ENCODE measurements at regions not wholly inside any gene's neighbourhood (a gene's known extent, or its start where the extent isn't known, plus 50 kb on each side); places are given as distances from the start of the nearest gene placed in this dataset.
"Not testable (repeated sequence)": the region's sequence is repeated elsewhere in the genome, so short reads cannot be mapped to it uniquely, and the experiment has no call there.

- H3K4me3 ChIP-seq; H3K79me2 ChIP-seq (replicated peaks; ENCODE audit: insufficient read depth); DNase-seq (ENCODE audit: low spot score); H3K36me3 ChIP-seq (ENCODE audit: insufficient read depth); H3K9me2 ChIP-seq (ENCODE audit: insufficient read depth); H3K27ac ChIP-seq (ENCODE audit: low read depth); H2AFZ ChIP-seq; H3K9me3 Mint-ChIP-seq; H3K4me1 Mint-ChIP-seq; H3K4me3 Mint-ChIP-seq; H3F3A ChIP-seq (replicated peaks; ENCODE audit: low read depth); H3K27ac Mint-ChIP-seq; H3K27me3 ChIP-seq (ENCODE audit: insufficient read depth); H3K4me2 ChIP-seq; H4K20me1 ChIP-seq (replicated peaks; ENCODE audit: insufficient read depth); H3K36me3 Mint-ChIP-seq (ENCODE audit: low read depth); H3K4me1 ChIP-seq (ENCODE audit: insufficient read depth); H3K27me3 Mint-ChIP-seq (ENCODE audit: insufficient read depth, low read depth, poor library complexity): not testable (repeated sequence)
- peak; percentile 75 for ATAC-seq
Observed at GRCh38 chr21:6098191-6098935, 4423.0 kb upstream of the TPTE start.

GRCh38 chr21:6101588-6101987 is 4419.8 kb upstream of the TPTE start:
- H2AFZ ChIP-seq; ATAC-seq; DNase-seq (ENCODE audit: low spot score); H3K9me3 Mint-ChIP-seq; H3K27ac ChIP-seq (ENCODE audit: low read depth); H3K4me1 Mint-ChIP-seq; H3F3A ChIP-seq (replicated peaks; ENCODE audit: low read depth); H3K27me3 Mint-ChIP-seq (ENCODE audit: insufficient read depth, low read depth, poor library complexity); H3K4me2 ChIP-seq; H3K4me3 Mint-ChIP-seq; H3K36me3 Mint-ChIP-seq (ENCODE audit: low read depth); H3K27me3 ChIP-seq (ENCODE audit: insufficient read depth); H3K4me1 ChIP-seq (ENCODE audit: insufficient read depth); H3K9me2 ChIP-seq (ENCODE audit: insufficient read depth); H3K4me3 ChIP-seq; H3K79me2 ChIP-seq (replicated peaks; ENCODE audit: insufficient read depth); H4K20me1 ChIP-seq (replicated peaks; ENCODE audit: insufficient read depth); H3K27ac Mint-ChIP-seq; H3K36me3 ChIP-seq (ENCODE audit: insufficient read depth): not testable (repeated sequence)

- H3K4me3 Mint-ChIP-seq; H3K36me3 Mint-ChIP-seq (ENCODE audit: low read depth); ATAC-seq; H3K27me3 ChIP-seq (ENCODE audit: insufficient read depth); H4K20me1 ChIP-seq (replicated peaks; ENCODE audit: insufficient read depth); H3K79me2 ChIP-seq (replicated peaks; ENCODE audit: insufficient read depth); H3K4me3 ChIP-seq; H3F3A ChIP-seq (replicated peaks; ENCODE audit: low read depth); H3K4me1 Mint-ChIP-seq; H3K9me3 Mint-ChIP-seq; DNase-seq (ENCODE audit: low spot score); H3K27ac Mint-ChIP-seq; H3K9me2 ChIP-seq (ENCODE audit: insufficient read depth); H3K27ac ChIP-seq (ENCODE audit: low read depth); H3K4me1 ChIP-seq (ENCODE audit: insufficient read depth); H2AFZ ChIP-seq; H3K36me3 ChIP-seq (ENCODE audit: insufficient read depth); H3K4me2 ChIP-seq; H3K27me3 Mint-ChIP-seq (ENCODE audit: insufficient read depth, low read depth, poor library complexity): not testable (repeated sequence)
Observed at GRCh38 chr21:6104546-6104945, 4416.8 kb upstream of the TPTE start.

GRCh38 chr21:6106686-6107567 is 4414.5 kb upstream of the TPTE start:
- H3K4me1 ChIP-seq (ENCODE audit: insufficient read depth); H3K36me3 Mint-ChIP-seq (ENCODE audit: low read depth); H3K4me2 ChIP-seq; DNase-seq (ENCODE audit: low spot score); H3K27me3 Mint-ChIP-seq (ENCODE audit: insufficient read depth, low read depth, poor library complexity); H3K4me1 Mint-ChIP-seq; H3K4me3 ChIP-seq; H3K9me2 ChIP-seq (ENCODE audit: insufficient read depth); H3K27ac ChIP-seq (ENCODE audit: low read depth); H3K4me3 Mint-ChIP-seq; H3K79me2 ChIP-seq (replicated peaks; ENCODE audit: insufficient read depth); H2AFZ ChIP-seq; ATAC-seq; H3K36me3 ChIP-seq (ENCODE audit: insufficient read depth); H3F3A ChIP-seq (replicated peaks; ENCODE audit: low read depth); H3K9me3 Mint-ChIP-seq; H3K27me3 ChIP-seq (ENCODE audit: insufficient read depth); H3K27ac Mint-ChIP-seq; H4K20me1 ChIP-seq (replicated peaks; ENCODE audit: insufficient read depth): not testable (repeated sequence)

- H3K27me3 ChIP-seq (ENCODE audit: insufficient read depth); ATAC-seq; H3K36me3 ChIP-seq (ENCODE audit: insufficient read depth); H3K4me1 Mint-ChIP-seq; H3K4me3 Mint-ChIP-seq; H3K9me2 ChIP-seq (ENCODE audit: insufficient read depth); H3K27me3 Mint-ChIP-seq (ENCODE audit: insufficient read depth, low read depth, poor library complexity); DNase-seq (ENCODE audit: low spot score); H3K4me3 ChIP-seq; H3K4me1 ChIP-seq (ENCODE audit: insufficient read depth); H3K27ac ChIP-seq (ENCODE audit: low read depth); H3K27ac Mint-ChIP-seq; H3F3A ChIP-seq (replicated peaks; ENCODE audit: low read depth); H2AFZ ChIP-seq; H3K4me2 ChIP-seq; H3K9me3 Mint-ChIP-seq; H4K20me1 ChIP-seq (replicated peaks; ENCODE audit: insufficient read depth); H3K79me2 ChIP-seq (replicated peaks; ENCODE audit: insufficient read depth); H3K36me3 Mint-ChIP-seq (ENCODE audit: low read depth): not testable (repeated sequence)
Observed at GRCh38 chr21:6108894-6109293, 4412.5 kb upstream of the TPTE start.

GRCh38 chr21:6109774-6110173 is 4411.6 kb upstream of the TPTE start:
- not testable (repeated sequence) for H3K4me3 ChIP-seq; H3K79me2 ChIP-seq (replicated peaks; ENCODE audit: insufficient read depth); H3K27ac Mint-ChIP-seq; H3K27me3 Mint-ChIP-seq (ENCODE audit: insufficient read depth, low read depth, poor library complexity); H2AFZ ChIP-seq; H3K27ac ChIP-seq (ENCODE audit: low read depth); H3K9me2 ChIP-seq (ENCODE audit: insufficient read depth); H3K9me3 Mint-ChIP-seq; DNase-seq (ENCODE audit: low spot score); H3K4me1 Mint-ChIP-seq; H3K36me3 ChIP-seq (ENCODE audit: insufficient read depth); H3F3A ChIP-seq (replicated peaks; ENCODE audit: low read depth); ATAC-seq; H3K4me3 Mint-ChIP-seq; H4K20me1 ChIP-seq (replicated peaks; ENCODE audit: insufficient read depth); H3K27me3 ChIP-seq (ENCODE audit: insufficient read depth); H3K4me1 ChIP-seq (ENCODE audit: insufficient read depth); H3K36me3 Mint-ChIP-seq (ENCODE audit: low read depth); H3K4me2 ChIP-seq
